Ovary (tissue), 3 donors: ENCODE measurements at regions not wholly inside any gene's neighbourhood (a gene's known extent, or its start where the extent isn't known, plus 50 kb on each side); places are given as distances from the start of the nearest gene placed in this dataset.

ENCODE experiments used
- EP300 ChIP-seq: sonication (generic); formaldehyde crosslinking; IDR thresholded peaks from one replicate; pipeline ENCODE4 v1.6.1; 2017; ENCODE audit warnings: antibody characterized with exemption
- POLR2A ChIP-seq: fragments of 450-650 bp; IDR thresholded peaks from one replicate; pipeline ENCODE4 v1.6.1; 2017; ENCODE audit warnings: antibody characterized with exemption, mild to moderate bottlenecking, moderate library complexity
- TF ChIP-seq, protein P1 (sequence below), 3 donors: fragments of 450-650 bp in 2 of 3; fragments of 200-600 bp in 1 of 3; IDR thresholded peaks; one replicate each; pipeline versions ENCODE4 v1.5.1 to v1.8.0; 2016 to 2022; ENCODE audit warnings: antibody characterized with exemption in 3 of 3, mild to moderate bottlenecking in 1 of 3
- donor health status: DM: no; HTN: no; CAD: no.

DNA sequence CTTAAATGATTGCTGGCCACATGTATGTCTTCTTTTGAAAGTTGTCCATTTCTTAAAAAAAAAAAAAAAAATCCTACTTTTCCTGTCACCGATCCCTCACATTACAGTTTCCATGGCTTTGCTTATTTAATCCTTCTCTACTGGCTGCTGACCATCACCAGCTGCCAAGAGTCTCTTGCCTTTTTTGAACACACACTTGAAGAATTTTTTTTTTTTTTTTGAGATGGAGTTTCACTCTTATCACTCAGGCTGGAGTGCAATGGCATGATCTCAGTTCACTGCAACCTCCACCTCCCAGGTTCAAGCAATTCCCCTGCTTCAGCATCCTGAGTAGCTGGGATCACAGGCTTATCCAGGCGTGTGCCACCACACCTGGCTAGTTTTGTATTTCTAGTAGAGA lies 134.0 kb downstream of the ANXA5 start:
- TF ChIP-seq, protein P1, sequence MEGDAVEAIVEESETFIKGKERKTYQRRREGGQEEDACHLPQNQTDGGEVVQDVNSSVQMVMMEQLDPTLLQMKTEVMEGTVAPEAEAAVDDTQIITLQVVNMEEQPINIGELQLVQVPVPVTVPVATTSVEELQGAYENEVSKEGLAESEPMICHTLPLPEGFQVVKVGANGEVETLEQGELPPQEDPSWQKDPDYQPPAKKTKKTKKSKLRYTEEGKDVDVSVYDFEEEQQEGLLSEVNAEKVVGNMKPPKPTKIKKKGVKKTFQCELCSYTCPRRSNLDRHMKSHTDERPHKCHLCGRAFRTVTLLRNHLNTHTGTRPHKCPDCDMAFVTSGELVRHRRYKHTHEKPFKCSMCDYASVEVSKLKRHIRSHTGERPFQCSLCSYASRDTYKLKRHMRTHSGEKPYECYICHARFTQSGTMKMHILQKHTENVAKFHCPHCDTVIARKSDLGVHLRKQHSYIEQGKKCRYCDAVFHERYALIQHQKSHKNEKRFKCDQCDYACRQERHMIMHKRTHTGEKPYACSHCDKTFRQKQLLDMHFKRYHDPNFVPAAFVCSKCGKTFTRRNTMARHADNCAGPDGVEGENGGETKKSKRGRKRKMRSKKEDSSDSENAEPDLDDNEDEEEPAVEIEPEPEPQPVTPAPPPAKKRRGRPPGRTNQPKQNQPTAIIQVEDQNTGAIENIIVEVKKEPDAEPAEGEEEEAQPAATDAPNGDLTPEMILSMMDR (IDR thresholded peaks at IDR 0.05) = no peak
- TF ChIP-seq POLR2A = no peak
- no peak for TF ChIP-seq EP300
